HG03457 (cell line): ENCODE measurements at regions not wholly inside any gene's neighbourhood (a gene's known extent, or its start where the extent isn't known, plus 50 kb on each side); places are given as distances from the start of the nearest gene placed in this dataset.

Experiments used
- ATAC-seq: cut with Tn5 transposase; IDR thresholded peaks from one replicate; pipeline ENCODE4 v1.9.1; 2021; ENCODE audit warnings: moderate number of reproducible peaks; ENCODE audit not compliant: unreplicated experiment

DNA sequence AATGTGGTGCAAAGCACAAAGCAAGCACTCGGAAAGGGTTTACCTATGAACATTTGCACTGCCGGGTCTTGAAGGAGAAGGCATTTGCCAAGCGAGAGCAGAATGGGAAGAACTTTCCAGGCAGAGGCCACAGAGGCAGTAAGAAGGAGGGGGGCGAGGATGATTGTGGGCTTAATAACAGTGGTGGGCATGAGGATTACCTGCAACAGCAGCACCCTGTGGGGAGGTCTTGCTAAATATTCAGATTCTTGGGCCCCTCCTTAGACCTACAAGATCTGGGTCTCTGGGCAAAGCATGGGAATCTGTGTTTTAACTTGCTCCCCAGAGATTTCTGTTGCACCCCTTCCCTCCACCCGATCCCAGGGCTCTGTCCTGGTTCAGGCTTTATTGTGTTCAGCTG is 75.1 kb upstream of the ZBED5 start:
- no peak for ATAC-seq

DNA sequence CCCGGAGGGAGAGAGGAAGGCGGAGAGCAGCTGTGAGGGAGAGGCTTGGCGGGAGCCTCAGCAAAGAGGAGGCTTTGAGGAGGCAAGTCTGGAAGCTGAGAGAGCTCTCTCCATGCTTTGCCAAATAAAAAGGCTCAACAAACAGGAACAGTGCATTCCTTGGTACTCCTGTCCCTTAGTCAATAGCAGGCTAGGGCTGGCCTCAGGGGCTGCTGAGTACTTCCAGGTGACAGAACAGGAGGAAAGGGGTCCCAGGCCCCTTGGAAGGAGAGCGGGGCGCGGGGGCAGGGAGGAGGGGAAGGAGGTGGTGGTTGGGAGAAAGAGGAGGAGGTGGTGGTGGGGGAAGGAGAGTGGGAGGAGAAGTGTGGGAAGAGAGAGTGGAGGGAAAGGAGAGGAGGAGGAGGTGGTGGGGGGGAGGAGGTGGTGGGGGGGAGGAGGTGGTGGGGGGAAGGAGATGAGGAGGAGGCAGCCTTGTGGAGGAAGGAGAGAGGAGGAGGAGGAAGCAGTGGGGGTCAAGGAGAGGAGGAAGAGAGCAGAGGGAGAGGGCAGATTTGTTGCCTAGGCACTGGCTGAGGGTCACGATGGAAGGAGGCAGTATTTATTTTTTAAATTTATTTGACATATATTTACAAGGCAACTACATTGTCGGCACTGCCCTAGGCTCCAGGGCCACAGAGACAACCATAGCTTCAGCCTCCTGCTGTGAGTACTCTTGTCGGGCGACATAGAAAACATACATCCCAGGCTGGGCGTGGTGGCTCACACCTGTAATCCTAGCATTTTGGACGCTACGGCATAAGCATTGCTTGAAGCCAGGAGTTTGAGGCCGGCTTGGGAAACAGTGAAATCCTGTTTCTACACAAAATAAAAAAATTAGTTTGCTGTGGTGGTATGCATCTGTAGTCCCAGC is 74.2 kb upstream of the ZBED5 start:
- ATAC-seq, result no peak

DNA sequence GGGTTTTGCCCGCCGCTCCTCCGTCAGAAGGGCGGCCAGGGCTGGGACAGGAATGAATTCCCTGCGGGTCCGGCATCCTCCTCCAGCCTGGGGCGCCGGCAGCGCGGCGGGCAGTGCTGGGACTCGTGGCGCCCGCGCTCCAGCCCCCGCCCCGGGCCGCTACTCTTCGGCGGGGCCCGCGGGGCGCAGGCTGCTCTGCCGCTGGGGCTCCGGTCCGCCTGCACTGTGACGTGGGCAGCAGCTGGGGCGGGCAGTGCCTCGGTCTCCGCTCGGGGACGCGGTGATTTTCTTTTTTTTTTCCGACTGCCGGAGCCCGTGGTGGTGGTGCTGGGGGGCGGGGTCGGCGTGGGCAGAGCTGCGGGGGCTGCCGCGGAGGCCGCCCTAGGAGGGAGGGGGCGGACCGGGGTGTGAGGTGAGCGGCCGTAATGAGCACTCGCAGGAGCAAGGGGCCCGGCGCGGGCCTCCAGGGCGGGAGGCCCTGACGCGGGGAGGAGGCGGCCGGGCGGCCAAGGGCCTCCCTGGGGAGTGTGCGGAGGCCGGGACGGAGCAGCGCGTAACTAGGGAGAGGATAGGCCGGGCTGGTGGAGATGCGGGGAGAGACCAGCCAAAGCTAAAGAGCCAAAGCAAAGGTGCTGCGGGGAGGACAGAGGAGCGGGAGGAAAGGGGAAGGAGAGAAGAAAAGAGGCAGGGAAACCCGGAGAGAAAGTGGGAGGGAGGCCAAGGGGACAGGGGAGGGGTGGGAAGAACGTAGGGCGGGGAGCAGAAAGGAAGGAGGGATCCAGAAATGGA is 73.3 kb upstream of the ZBED5 start:
- ATAC-seq, result no peak

GRCh38 chr11:10930224-10930971 is 72.5 kb upstream of the ZBED5 start:
- no peak for ATAC-seq

DNA sequence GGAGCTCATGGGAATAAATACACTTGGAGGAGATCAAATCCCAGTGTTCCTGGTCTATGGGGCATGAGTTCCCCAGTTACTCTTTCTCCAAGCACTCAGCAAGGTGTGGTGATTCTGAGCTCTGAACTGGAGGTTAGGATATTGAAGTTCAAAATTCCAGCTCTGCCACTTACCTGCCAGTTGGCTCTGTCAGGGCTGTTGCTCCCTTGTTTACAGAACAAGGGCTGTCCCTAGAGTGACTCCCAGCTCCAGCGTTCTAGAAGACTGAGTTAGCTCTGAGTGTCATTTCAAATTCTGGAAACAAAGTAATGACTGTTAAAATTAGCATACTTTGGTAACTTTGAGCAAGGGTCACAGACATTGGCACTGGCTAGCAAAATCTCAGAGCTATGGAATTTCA is 69.7 kb upstream of the ZBED5 start:
- ATAC-seq, result no peak

DNA sequence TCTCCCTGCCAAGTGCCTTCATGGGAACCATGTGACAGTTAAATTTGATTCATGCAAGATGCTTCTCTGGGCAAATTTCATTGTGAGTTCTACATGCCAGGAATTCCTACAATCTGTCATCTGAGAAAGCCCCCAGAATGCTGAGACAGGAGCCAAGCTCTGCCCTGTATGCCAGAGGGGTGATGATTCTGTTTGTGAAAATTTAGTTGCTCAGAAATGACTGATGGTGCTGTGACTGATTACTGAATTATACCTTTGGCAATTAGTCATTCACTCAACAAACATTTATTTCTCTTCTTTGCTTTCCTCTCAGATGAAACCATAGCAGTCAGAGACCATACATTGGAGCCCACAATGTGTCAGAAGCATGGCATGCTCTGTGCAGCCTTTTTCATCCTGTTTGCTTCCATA is 69.0 kb upstream of the ZBED5 start:
- ATAC-seq, result no peak

DNA sequence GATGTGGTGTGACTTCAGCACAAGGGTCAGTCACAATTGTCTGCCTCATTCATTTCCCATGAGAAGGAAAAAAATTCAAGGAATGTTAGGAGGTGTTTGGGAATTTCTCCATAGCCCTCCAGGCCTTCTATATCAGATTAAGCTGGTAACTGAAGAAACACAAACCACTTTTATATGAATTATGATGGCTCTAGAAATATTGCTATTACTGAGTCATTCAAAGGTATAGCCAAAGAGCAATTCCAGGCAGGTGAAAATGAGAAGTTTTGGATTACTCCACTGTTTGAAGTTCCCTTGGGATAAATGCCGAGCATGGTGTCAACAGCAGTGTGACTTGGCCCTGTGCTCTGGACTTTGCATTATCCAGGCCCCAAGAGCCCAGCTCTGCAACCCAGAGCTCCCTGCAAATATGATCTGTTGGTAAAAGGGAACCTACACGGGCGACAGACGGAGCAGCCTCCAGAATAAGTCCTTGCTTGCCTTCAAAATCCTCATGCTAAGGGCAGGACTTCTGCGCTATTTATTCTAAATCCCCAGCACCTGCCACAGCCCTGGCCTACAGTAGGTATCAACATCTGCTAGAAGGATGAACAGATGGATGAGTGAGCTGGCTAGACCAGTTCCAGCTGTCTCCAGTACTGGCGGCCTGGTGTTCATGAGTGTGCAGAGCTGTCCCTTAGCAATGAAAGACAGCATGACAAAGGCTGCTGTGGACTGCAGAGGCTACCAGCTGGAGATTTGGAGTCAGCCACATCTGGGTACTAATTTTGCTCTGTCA is 67.5 kb upstream of the ZBED5 start:
- no peak for ATAC-seq

GRCh38 chr11:10923882-10924281 is 66.0 kb upstream of the ZBED5 start:
- ATAC-seq, result no peak

GRCh38 chr11:10922892-10923291 is 65.0 kb upstream of the ZBED5 start:
- ATAC-seq, result no peak

GRCh38 chr11:10920875-10921274 is 63.0 kb upstream of the ZBED5 start:
- ATAC-seq, result no peak

- ATAC-seq, result no peak
Measured at GRCh38 chr11:10920205-10920604, 62.4 kb upstream of the ZBED5 start.

DNA sequence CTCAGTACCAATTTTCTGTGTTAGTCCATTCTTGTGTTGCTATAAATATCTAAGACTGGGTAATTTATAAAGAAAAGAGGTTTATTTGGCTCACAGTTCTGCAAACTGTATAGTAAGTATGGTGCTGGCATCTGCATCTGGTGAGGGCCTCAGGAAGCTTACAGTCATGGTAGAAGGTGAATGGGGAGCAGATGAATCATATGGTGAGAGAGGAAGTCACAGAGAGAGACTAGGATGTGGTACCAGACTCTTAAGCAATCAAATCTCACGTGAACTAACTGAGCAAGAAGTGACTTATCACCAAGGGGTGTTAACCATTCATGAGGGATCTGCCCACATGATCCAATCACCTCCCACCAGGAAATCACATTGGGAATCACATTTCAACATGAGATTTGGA is 60.8 kb upstream of the ZBED5 start:
- ATAC-seq, result no peak

- no peak for ATAC-seq
Measured at GRCh38 chr11:10918275-10918674, 60.4 kb upstream of the ZBED5 start.

DNA sequence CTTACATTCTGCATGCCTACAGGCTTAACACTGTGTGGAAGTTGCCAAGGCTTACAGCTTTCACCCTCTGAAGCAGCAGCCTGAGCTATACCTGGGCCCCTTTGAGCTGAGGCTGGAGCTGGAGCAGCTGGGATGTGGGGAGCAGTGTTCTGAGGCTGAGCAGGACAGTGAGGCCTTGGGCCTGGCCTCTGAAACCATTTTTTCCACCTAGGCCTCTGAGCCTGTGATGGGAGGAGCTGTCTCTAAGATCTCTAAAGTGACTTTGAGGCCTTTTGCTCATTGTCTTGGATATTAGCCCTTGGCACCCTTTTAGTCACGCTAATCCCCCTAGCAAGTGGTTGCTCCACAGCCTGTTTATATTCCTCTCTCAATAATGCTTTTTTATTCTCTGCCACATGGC is 59.9 kb upstream of the ZBED5 start:
- no peak for ATAC-seq

GRCh38 chr11:10916665-10917064 is 58.8 kb upstream of the ZBED5 start:
- ATAC-seq, result no peak

- ATAC-seq, result no peak
Measured at GRCh38 chr11:10914050-10914449, 56.2 kb upstream of the ZBED5 start.

GRCh38 chr11:10913075-10913474 is 55.2 kb upstream of the ZBED5 start:
- ATAC-seq, result no peak

- no peak for ATAC-seq
Measured at GRCh38 chr11:10911907-10912306, 54.1 kb upstream of the ZBED5 start.

- no peak for ATAC-seq
Measured at GRCh38 chr11:10909141-10909883, 51.5 kb upstream of the ZBED5 start.
